CD4-positive, alpha-beta T cell (primary cell): ENCODE measurements at regions not wholly inside any gene's neighbourhood (a gene's known extent, or its start where the extent isn't known, plus 50 kb on each side); places are given as distances from the start of the nearest gene placed in this dataset.
"Not testable (repeated sequence)": the region's sequence is repeated elsewhere in the genome, so short reads cannot be mapped to it uniquely, and the experiment has no call there.

Experiments used
- ATAC-seq: fragments of 200-7000 bp; cut with Tn5 transposase; one replicate; pipeline ENCODE4 v1.10.0; 2022; ENCODE audit warnings: mild to moderate bottlenecking; ENCODE audit not compliant: poor library complexity
- CTCF ChIA-PET: fragments of 350-600 bp; sonication (Branson Sonifier 250); formaldehyde crosslinking; loops from one replicate; lab custom pipeline; 2021; ENCODE audit warnings: antibody characterized with exemption, inconsistent platforms; lab: Charles Lee
- POLR2A ChIA-PET: fragments of 350-600 bp; sonication (Branson Sonifier 250); formaldehyde crosslinking; loops from one replicate; lab custom pipeline; 2021; ENCODE audit warnings: antibody characterized with exemption, inconsistent platforms; lab: Charles Lee
- DNase-seq, 14 experiments: peaks; one replicate each; pipeline ENCODE4 v3.0.0-alpha.2; 2013 to 2020; ENCODE audit warnings: mixed read lengths in 2 of 14
- H3K27ac ChIP-seq, 2 donors: one replicate each; pipeline versions ENCODE4 v1.5.1 to v1.7.0; 2013; ENCODE audit warnings: low read length in 2 of 2, low read depth in 1 of 2, mild to moderate bottlenecking in 1 of 2
- H3K27me3 ChIP-seq, 2 experiments: 1 replicate in 1 of 2; 2 replicates in 1 of 2; pipeline versions ENCODE4 v1.6.1 to v1.7.0; 2013; ENCODE audit warnings: low read length in 2 of 2, control low read depth in 1 of 2, mild to moderate bottlenecking in 1 of 2, moderate library complexity in 1 of 2; ENCODE audit not compliant: insufficient read depth in 2 of 2, control insufficient read depth in 1 of 2
- H3K36me3 ChIP-seq: one replicate; pipeline ENCODE4 v1.6.1; 2013; ENCODE audit warnings: low read length, control low read depth; ENCODE audit not compliant: insufficient read depth
- H3K4me1 ChIP-seq: one replicate; pipeline ENCODE4 v1.6.1; 2013; ENCODE audit warnings: low read length, control low read depth; ENCODE audit not compliant: insufficient read depth
- H3K4me3 ChIP-seq: one replicate; pipeline ENCODE4 v1.5.1; 2013; ENCODE audit warnings: mild to moderate bottlenecking, low read length, moderate library complexity
- H3K9me3 ChIP-seq, 2 experiments: 1 replicate in 1 of 2; 2 replicates in 1 of 2; pipeline versions ENCODE4 v1.6.1 to v1.7.0; 2013; ENCODE audit warnings: low read length in 2 of 2, mild to moderate bottlenecking in 2 of 2, control low read depth in 1 of 2, moderate library complexity in 1 of 2; ENCODE audit not compliant: control insufficient read depth in 1 of 2, insufficient read depth in 1 of 2
- H3K27ac Mint-ChIP-seq: one replicate; pipeline ENCODE4 v1.8.0; 2020; ENCODE audit warnings: mixed read lengths
- H3K27me3 Mint-ChIP-seq: one replicate; pipeline ENCODE4 v1.8.0; 2021; ENCODE audit warnings: mixed read lengths
- H3K36me3 Mint-ChIP-seq: one replicate; pipeline ENCODE4 v1.8.0; 2021; ENCODE audit warnings: low read depth, mixed read lengths
- H3K4me1 Mint-ChIP-seq: one replicate; pipeline ENCODE4 v1.8.0; 2021; ENCODE audit warnings: low read depth, mixed read lengths
- H3K4me3 Mint-ChIP-seq: one replicate; pipeline ENCODE4 v1.8.0; 2020; ENCODE audit warnings: mild to moderate bottlenecking, mixed read lengths
- H3K9me3 Mint-ChIP-seq: one replicate; pipeline ENCODE4 v1.8.0; 2020; ENCODE audit warnings: mixed read lengths
- intact Hi-C, 2 experiments: fragments of 100-400 bp; cut with DNase I in 1 of 2; cut with micrococcal nuclease in 1 of 2; formaldehyde crosslinking; loops; one replicate each; pipeline versions ENCODE4 v1.15.1 to v1.9.0; 2023 to 2025; cut with DNase I, micrococcal nuclease

DNA sequence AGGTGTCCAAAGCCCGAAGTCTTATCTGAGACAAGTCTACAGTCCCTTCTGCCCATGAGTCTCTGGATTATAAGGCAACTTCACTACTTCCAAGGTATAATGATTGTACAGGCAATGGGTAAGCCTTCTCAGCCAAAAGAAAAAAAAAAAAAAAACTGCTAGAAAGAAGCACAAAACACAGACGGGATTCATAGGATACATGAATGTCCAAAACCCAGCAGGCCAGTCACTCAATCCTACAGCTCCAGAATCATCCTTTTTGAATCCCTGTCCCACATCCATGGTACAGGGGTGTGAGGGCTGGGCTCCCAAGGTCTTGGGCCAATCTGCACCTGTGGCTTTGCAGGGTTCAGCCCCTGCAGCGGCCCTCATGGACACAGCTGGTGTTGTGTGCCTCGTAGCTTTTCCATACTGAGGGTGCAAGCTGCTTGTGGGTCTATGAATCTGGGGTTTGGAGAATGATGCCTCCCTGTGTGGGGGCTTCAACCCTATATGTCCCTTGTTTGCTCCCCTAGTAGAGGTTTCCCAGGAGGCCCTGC lies 331.6 kb downstream of the FOXD4L4 start:
- H3K4me3 Mint-ChIP-seq, H3K9me3 ChIP-seq, CTCF ChIA-PET, H3K4me3 ChIP-seq, intact Hi-C loops, H3K4me1 ChIP-seq, H3K27me3 Mint-ChIP-seq, H3K4me1 Mint-ChIP-seq, H3K36me3 ChIP-seq, H3K27ac ChIP-seq, H3K27me3 ChIP-seq, H3K36me3 Mint-ChIP-seq, H3K9me3 Mint-ChIP-seq, DNase-seq, H3K27ac Mint-ChIP-seq, ATAC-seq, POLR2A ChIA-PET: not testable (repeated sequence)

DNA sequence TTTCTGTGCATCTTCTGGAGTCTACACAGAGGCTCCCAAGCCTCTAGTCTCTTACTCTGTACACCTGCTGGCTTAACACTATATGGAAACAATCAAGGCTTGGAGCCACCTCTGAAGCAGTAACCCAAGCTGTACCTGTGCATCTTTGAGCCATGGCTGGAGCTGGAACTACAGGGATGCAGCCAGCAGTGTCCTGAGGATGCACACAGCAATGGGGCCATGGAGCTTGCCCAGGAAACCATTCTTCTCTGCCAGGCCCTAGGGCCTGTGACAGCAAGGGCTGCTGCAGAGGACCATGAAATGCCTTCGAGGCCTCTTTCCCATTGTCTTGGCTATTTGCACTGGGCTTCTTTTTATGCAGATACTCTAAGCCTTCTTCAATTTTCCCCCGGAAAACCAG lies 332.1 kb downstream of the FOXD4L4 start:
- H3K27me3 ChIP-seq, H3K27me3 Mint-ChIP-seq, H3K27ac Mint-ChIP-seq, ATAC-seq, H3K9me3 Mint-ChIP-seq, H3K4me1 ChIP-seq, H3K36me3 Mint-ChIP-seq, H3K36me3 ChIP-seq, H3K9me3 ChIP-seq, CTCF ChIA-PET, H3K4me3 Mint-ChIP-seq, POLR2A ChIA-PET, intact Hi-C loops, H3K4me1 Mint-ChIP-seq, H3K27ac ChIP-seq, H3K4me3 ChIP-seq: not testable (repeated sequence)
- DNase-seq: peak in 2 of 14 experiments; percentile 1 to 31

DNA sequence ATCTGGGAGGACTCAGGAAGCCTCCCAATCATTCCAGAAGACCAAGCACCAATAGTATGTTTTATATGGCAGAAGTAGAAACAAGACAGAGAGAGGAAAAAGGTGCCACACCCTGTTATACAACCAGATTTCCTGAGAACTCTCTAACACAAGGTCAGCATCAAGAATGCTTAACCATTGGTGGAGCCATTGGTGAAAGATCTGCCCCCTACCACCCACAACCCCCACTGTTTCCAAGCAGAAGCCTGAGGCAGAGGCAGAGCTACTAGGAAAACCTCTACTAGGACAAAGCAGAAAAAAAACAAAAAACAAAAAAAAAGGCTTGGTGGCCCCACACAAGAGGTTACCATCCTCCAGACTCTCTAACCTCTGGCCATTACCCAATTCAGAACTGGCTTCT lies 336.2 kb downstream of the FOXD4L4 start:
- H3K4me3 ChIP-seq, DNase-seq, intact Hi-C loops: not testable (repeated sequence)

DNA sequence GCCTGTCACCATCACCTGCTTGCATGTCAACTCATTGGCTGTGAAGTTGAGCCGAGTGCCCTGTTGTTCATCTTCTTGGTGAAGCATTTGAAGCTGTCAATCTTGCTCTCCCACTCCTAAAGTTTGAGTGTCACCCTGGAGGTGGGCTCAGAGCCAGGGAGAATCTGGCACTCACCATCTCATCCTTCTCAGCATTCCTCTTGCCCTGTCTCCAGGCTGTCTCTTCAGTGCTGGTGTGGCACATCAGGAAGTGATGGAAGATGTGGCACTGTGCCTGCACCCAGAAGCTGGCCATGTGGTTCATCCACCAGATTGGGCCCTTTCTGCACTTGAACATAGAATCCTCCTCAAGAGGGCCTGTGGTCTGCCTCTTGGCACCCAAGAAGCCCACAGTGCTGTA lies 345.9 kb downstream of the FOXD4L4 start:
- intact Hi-C loops, ATAC-seq, H3K36me3 ChIP-seq, H3K9me3 ChIP-seq, H3K4me1 ChIP-seq, H3K4me3 ChIP-seq, H3K4me1 Mint-ChIP-seq, H3K27ac ChIP-seq, H3K4me3 Mint-ChIP-seq, H3K27me3 ChIP-seq, H3K27me3 Mint-ChIP-seq, DNase-seq, H3K36me3 Mint-ChIP-seq, POLR2A ChIA-PET, H3K9me3 Mint-ChIP-seq, H3K27ac Mint-ChIP-seq, CTCF ChIA-PET: not testable (repeated sequence)

More for the DNA sequence above, 336.2 kb downstream of the FOXD4L4 start:
- H3K27me3 Mint-ChIP-seq, H3K36me3 Mint-ChIP-seq, ATAC-seq, H3K4me1 ChIP-seq, H3K9me3 ChIP-seq, POLR2A ChIA-PET, H3K27ac Mint-ChIP-seq, H3K4me3 Mint-ChIP-seq, H3K36me3 ChIP-seq, H3K27ac ChIP-seq, CTCF ChIA-PET, H3K4me1 Mint-ChIP-seq, H3K9me3 Mint-ChIP-seq, H3K27me3 ChIP-seq: not testable (repeated sequence)
